Stimulated activated CD8-positive, alpha-beta memory T cell treated with anti-CD3 and anti-CD28 coated beads, Interleukin-7, amount 100 ng/mL, for 48 hours (primary cell): ENCODE measurements at regions not wholly inside any gene's neighbourhood (a gene's known extent, or its start where the extent isn't known, plus 50 kb on each side); places are given as distances from the start of the nearest gene placed in this dataset.
"Not testable (repeated sequence)": the region's sequence is repeated elsewhere in the genome, so short reads cannot be mapped to it uniquely, and the experiment has no call there.

Source experiments
- DNase-seq, 2 donors: peaks; one replicate each; pipeline ENCODE4 v3.0.0-alpha.2; 2020; ENCODE audit warnings: low read depth in 1 of 2; ENCODE audit errors: extremely low read depth in 1 of 2

- DNase-seq: no peak
Measured at GRCh38 chr10:57621466-57621865, 646.2 kb downstream of the IPMK start.

- DNase-seq: no peak
Measured at GRCh38 chr10:57605948-57606485, 661.7 kb downstream of the IPMK start.

- no peak for DNase-seq
Measured at GRCh38 chr10:57599440-57599839, 668.3 kb downstream of the IPMK start.

- DNase-seq: no peak
Measured at GRCh38 chr10:57593983-57594573, 673.6 kb downstream of the IPMK start.

- no peak for DNase-seq
Measured at GRCh38 chr10:57579926-57580325, 687.8 kb downstream of the IPMK start.

GRCh38 chr10:57562211-57562610 lies 705.5 kb downstream of the IPMK start:
- DNase-seq: no peak

- DNase-seq: not testable (repeated sequence)
Measured at GRCh38 chr10:57551774-57552173, 715.9 kb downstream of the IPMK start.

- DNase-seq: no peak
Measured at GRCh38 chr10:57535306-57535705, 732.4 kb downstream of the IPMK start.

- DNase-seq: no peak
Measured at GRCh38 chr10:57513637-57514036, 754.1 kb downstream of the IPMK start.

GRCh38 chr10:57507788-57508187 lies 759.9 kb downstream of the IPMK start:
- no peak for DNase-seq

GRCh38 chr10:57506414-57507094 lies 761.1 kb downstream of the IPMK start:
- DNase-seq: no peak

GRCh38 chr10:57494486-57494885 lies 773.2 kb downstream of the IPMK start:
- no peak for DNase-seq

- no peak for DNase-seq
Measured at GRCh38 chr10:57482259-57482658, 785.4 kb downstream of the IPMK start.

GRCh38 chr10:57472823-57473619 lies 794.7 kb downstream of the IPMK start:
- no peak for DNase-seq

GRCh38 chr10:57468894-57469432 lies 798.7 kb downstream of the IPMK start:
- no peak for DNase-seq

- DNase-seq: no peak
Measured at GRCh38 chr10:57465155-57465554, 802.5 kb downstream of the IPMK start.

GRCh38 chr10:57460540-57460939 lies 807.2 kb downstream of the IPMK start:
- no peak for DNase-seq

GRCh38 chr10:57457972-57458512 lies 809.7 kb downstream of the IPMK start:
- DNase-seq: no peak

GRCh38 chr10:57430376-57430775 lies 837.3 kb downstream of the IPMK start:
- no peak for DNase-seq

GRCh38 chr10:57420881-57421280 lies 846.8 kb downstream of the IPMK start:
- no peak for DNase-seq

- DNase-seq: no peak
Measured at GRCh38 chr10:57418476-57418875, 849.2 kb downstream of the IPMK start.
